ENCODE measurements at regions not wholly inside any gene's neighbourhood (a gene's known extent, or its start where the extent isn't known, plus 50 kb on each side); places are given as distances from the start of the nearest gene placed in this dataset.

DNA sequence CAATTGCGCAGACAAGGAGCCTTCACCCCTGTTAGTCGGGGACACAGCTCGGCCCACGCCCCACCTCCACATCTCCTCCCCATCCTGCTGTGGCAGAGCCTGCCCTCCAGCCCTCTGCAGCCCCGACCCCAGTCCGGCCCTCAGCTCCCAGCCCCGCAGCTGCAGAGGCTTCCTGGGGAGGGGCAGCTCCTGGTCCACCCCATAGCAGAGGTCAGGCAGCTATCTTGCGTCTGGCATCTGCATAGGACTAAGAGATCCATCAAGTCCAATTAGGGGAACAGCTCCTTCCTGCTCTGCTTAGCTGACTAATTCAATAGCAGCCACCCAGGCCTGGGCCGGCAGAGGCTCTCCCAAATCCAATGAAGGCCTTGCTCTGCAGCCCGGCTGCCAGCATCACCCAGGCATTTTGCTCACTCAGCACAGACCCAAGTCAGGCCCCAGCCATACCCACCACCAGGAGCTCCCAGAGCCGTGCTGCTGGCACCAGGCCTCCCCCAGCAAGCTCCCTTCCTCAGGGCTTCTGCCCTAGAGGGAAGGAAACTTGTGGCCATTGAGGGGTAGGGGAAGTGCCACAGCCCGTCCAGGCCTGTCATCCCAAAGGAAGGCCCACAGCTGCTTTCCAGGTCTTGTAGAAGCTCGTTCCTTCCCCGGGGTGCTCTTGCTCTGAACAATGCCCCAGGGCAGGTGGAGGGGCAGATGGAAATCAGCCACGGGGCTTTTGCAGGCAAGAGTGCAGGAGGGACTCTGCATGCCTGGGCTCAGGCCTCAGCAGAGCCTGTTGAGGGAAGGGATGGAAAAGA is 106.2 kb upstream of the RET start:
- no peak for DNase-seq (ENCODE audit: low read depth in 2 of 2, low spot score in 1 of 2)

DNA sequence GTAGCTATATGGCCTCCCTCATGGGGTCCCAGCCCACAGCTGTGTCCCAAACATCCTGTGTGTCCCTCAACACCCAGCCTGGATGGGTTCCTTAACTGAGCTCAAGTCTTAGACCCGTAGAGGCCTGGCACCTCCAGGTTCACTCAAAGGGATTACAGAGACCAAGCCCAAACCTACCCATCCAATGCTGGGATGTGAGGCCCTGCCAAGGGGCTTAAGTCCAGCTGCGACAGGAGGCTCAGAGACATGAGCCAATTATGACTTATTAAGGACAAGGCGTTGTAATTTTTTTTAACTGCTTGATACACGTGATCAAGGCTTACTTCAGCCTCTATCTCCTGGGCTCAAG is 105.6 kb upstream of the RET start:
- no peak for DNase-seq (ENCODE audit: low read depth in 2 of 2, low spot score in 1 of 2)

GRCh38 chr10:42972946-42973345 is 103.9 kb upstream of the RET start:
- DNase-seq (ENCODE audit: low read depth in 2 of 2, low spot score in 1 of 2) = no peak

GRCh38 chr10:42973411-42973810 is 103.5 kb upstream of the RET start:
- DNase-seq (ENCODE audit: low read depth in 2 of 2, low spot score in 1 of 2) = no peak

DNA sequence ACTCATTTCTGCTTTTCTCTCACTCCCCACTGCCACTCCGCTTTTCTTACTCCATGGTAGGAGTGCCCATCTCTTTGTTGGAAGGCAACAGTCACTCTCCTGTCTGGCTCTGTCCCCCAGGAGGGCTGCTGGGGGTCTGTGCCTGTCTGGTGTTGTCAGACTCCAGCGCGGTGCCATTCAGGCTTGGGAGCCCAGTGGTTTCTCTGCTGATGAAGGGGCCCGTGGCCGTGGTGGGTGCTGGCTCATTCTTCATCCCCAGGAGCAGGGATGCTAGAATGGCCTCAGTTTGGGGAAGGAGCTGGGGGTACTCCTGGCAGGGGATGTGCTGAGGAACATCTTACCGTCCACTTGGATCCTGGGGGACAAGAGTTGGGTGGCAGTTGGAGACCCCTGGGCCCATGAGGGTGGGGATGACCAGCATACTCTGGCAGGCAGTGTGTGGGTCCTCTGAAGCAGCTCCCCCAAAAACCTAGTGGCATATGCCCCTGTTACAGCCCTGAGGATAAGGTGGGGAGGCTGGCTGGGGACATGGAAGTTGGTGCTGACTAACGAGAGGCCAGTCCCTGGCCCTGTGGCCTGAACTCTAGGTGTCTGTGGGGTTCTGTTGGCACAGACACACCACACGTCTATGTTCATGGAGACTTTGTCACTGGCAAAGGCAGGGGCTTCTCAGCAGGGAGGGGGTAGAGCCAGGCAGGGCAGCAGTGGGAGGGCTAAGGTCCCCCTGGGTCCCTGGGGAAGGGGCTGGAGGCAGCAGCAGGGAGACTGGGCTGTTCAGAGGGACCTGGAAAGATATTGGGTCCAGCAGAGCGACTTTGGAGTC is 102.8 kb upstream of the RET start:
- no peak for DNase-seq (ENCODE audit: low read depth in 2 of 2, low spot score in 1 of 2)

GRCh38 chr10:42974693-42975002 is 102.2 kb upstream of the RET start:
- DNase-seq (ENCODE audit: low read depth in 2 of 2, low spot score in 1 of 2) = no peak

DNA sequence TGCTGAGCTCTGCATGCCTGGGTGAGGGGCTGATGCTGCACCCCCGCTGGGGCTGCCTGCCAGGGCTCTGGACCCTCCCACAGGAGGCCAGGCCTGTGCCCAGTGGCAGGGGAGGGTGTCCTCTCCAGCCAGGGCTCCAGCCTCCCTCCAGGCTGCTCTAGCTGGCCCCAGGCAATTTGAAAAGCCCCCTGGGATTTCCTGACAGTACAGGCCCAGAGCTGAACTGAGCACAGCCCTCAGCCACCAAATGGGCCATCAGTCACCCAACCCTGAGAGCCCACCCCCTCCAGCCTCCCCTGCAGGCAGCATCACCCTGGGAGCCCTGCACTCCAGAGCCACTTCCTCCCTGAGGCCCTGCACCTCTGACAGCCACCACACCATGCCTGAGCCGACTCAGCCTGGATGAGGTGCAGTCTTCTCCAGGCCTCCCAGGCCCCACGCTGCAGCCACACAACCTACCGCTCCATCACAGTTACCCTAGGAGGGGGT is 101.8 kb upstream of the RET start:
- DNase-seq (ENCODE audit: low read depth in 2 of 2, low spot score in 1 of 2) = no peak

DNA sequence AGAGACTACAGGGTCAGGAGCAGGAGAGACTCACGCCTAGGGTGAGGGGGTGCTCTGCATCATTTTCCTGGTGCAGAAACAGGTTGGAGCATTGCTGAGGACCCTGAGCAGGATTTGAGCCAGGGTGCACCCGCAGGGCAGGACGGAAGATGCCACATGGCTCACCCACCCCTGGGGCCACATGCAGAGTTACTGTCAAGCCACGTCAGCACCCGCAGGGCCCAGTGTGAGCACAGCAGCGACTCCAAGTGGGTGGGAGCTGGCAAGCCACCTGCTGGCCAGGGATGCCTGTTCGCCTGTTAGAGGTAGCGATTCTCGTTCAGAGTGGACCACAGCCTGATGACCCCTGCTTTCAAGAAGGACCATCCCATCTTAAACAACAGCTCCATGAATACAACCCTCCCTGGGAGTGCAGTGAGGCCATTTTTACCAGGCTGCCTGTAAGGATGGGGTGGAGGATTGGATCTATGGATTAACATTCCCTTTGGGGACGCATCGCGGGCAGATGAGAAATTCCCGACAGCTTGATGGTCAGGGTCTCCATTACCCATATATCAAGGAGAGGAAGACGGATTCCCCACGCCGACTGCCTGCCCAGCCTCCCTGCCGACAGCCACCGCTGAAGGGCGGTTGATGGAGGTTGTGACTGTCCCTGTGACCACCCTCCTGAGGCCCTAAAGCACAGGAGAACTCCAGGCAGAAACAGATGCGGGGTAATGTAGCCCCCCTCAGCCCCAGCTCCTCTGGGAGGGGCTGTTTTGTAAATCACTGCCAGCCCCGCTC is 101.1 kb upstream of the RET start:
- DNase-seq (ENCODE audit: low read depth in 2 of 2, low spot score in 1 of 2) = no peak

GRCh38 chr10:42976351-42977031 is 100.4 kb upstream of the RET start:
- no peak for DNase-seq (ENCODE audit: low read depth in 2 of 2, low spot score in 1 of 2)

DNA sequence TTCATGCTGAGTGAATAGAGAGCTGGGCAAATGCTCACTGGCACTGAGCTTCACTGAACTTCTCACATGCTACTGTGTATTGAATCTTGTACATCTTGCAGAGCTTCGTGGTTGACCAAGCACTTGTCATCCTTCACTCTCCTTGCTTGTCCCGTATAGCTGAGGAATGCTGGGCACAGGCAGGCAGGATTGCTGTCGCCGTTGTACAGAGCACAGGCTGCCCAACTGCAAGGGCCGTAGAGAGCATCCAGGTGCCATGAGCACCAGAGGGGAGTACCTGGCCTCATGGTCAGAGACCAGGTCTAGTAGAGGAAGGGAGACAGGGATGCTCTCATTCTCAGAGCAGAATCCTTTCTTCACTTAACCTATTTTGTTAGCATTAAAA is 99.8 kb upstream of the RET start:
- DNase-seq (ENCODE audit: low read depth in 2 of 2, low spot score in 1 of 2) = no peak

- no peak for DNase-seq (ENCODE audit: low read depth in 2 of 2, low spot score in 1 of 2)
Measured at GRCh38 chr10:42979181-42979580, 97.7 kb upstream of the RET start.

GRCh38 chr10:42979721-42980467 is 97.0 kb upstream of the RET start:
- no peak for DNase-seq (ENCODE audit: low read depth in 2 of 2, low spot score in 1 of 2)

GRCh38 chr10:42980553-42981357 is 96.1 kb upstream of the RET start:
- DNase-seq (ENCODE audit: low read depth in 2 of 2, low spot score in 1 of 2) = no peak

- no peak for DNase-seq (ENCODE audit: low read depth in 2 of 2, low spot score in 1 of 2)
Measured at GRCh38 chr10:42981358-42982236, 95.3 kb upstream of the RET start.

GRCh38 chr10:42982891-42983506 is 93.9 kb upstream of the RET start:
- DNase-seq (ENCODE audit: low read depth in 2 of 2, low spot score in 1 of 2) = no peak

DNA sequence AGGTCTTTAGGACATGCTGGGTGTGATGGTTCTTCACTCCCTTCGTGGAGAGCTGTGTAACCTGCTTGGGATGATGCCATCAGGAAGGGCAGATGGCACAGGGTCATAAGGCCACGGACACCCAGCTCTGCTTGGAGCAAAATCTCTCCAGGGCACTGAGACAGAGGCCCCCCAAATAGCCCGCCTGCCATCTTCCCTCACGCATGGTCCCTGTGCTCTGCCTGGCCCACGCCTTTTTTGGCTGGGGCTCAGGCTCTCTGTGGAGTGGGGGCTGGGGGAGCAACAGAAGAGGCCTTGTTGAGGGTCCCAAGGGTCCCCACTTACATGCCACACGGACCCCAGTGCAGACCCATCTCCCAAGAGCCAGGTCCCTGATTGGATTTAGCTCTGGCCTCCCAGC is 93.3 kb upstream of the RET start:
- DNase-seq (ENCODE audit: low read depth in 2 of 2, low spot score in 1 of 2) = no peak

DNA sequence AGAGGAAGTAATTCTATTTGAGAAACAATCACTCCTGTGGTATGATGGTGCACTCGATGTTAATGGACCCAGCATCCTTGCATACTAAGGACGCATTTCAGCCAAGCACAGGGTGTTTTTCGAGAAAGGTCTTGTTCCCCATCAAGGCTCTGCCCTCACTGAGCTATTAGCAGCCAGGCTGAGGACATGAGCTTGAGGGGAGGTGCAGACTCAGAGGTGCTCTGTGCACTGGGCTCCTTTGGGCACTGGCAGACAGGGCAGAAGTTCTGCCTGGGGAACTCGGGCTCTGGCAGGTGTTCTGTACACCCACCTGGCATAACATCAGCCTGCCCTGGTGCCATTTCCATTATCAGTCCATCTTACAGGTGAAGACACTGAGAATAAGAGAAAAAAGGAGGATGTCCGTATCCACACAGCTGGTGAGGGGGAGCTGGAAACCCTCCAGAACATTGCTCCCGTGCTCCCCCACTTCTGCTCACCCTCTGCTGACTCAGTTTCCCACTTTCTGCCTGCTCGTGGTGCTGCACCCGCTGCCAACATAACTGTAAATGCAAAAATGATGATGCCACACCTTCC is 92.7 kb upstream of the RET start:
- no peak for DNase-seq (ENCODE audit: low read depth in 2 of 2, low spot score in 1 of 2)

GRCh38 chr10:42984761-42985325 is 92.0 kb upstream of the RET start:
- no peak for DNase-seq (ENCODE audit: low read depth in 2 of 2, low spot score in 1 of 2)
